HG03064 (cell line): ENCODE measurements at regions not wholly inside any gene's neighbourhood (a gene's known extent, or its start where the extent isn't known, plus 50 kb on each side); places are given as distances from the start of the nearest gene placed in this dataset.
"Not testable (repeated sequence)": the region's sequence is repeated elsewhere in the genome, so short reads cannot be mapped to it uniquely, and the experiment has no call there.

Experiments used
- ATAC-seq: cut with Tn5 transposase; IDR thresholded peaks from one replicate; pipeline ENCODE4 v1.9.1; 2021; ENCODE audit warnings: low read depth; ENCODE audit not compliant: unreplicated experiment

- no peak for ATAC-seq
Measured at GRCh38 chr6:3959385-3959784, 110.2 kb downstream of the FAM50B start.

- no peak for ATAC-seq
Measured at GRCh38 chr6:3960754-3961361, 111.7 kb downstream of the FAM50B start.

- ATAC-seq: no peak
Measured at GRCh38 chr6:3961581-3962215, 112.5 kb downstream of the FAM50B start.

GRCh38 chr6:3962291-3963280, 113.4 kb downstream of the FAM50B start:
- ATAC-seq: no peak

- ATAC-seq: no peak
Measured at GRCh38 chr6:3963426-3963825, 114.3 kb downstream of the FAM50B start.

- no peak for ATAC-seq
Measured at GRCh38 chr6:3965071-3965718, 113.7 kb downstream of the FAM217A start.

- no peak for ATAC-seq
Measured at GRCh38 chr6:3966426-3966825, 112.5 kb downstream of the FAM217A start.

- no peak for ATAC-seq
Measured at GRCh38 chr6:3970097-3970496, 108.8 kb downstream of the FAM217A start.

- not testable (repeated sequence) for ATAC-seq
Measured at GRCh38 chr6:3973152-3973551, 105.8 kb downstream of the FAM217A start.

GRCh38 chr6:3977875-3978711, 100.8 kb downstream of the FAM217A start:
- peak; percentile 80 for ATAC-seq

GRCh38 chr6:3978966-3979365, 100.0 kb downstream of the FAM217A start:
- ATAC-seq: not testable (repeated sequence)

GRCh38 chr6:3981917-3982316, 97.0 kb downstream of the FAM217A start:
- ATAC-seq: no peak

- no peak for ATAC-seq
Measured at GRCh38 chr6:3983778-3984177, 95.2 kb downstream of the FAM217A start.

- ATAC-seq: no peak
Measured at GRCh38 chr6:3984494-3984893, 94.4 kb downstream of the FAM217A start.

GRCh38 chr6:3986241-3986640, 92.7 kb downstream of the FAM217A start:
- no peak for ATAC-seq

GRCh38 chr6:3987053-3987452, 91.9 kb downstream of the FAM217A start:
- ATAC-seq: no peak

- no peak for ATAC-seq
Measured at GRCh38 chr6:3987576-3987975, 91.4 kb downstream of the FAM217A start.

GRCh38 chr6:3990692-3991491, 88.0 kb downstream of the FAM217A start:
- no peak for ATAC-seq

GRCh38 chr6:3991941-3992340, 87.0 kb downstream of the FAM217A start:
- no peak for ATAC-seq
